NCI-H2107 treated with DMSO at 0.1 percent for 48 hours (cell line): ENCODE measurements at regions not wholly inside any gene's neighbourhood (a gene's known extent, or its start where the extent isn't known, plus 50 kb on each side); places are given as distances from the start of the nearest gene placed in this dataset.

Experiments
- DNase-seq: peaks from one replicate; lab custom pipeline; 2025; ENCODE audit not compliant: unreplicated experiment; lab: John Stamatoyannopoulos, UW

DNA sequence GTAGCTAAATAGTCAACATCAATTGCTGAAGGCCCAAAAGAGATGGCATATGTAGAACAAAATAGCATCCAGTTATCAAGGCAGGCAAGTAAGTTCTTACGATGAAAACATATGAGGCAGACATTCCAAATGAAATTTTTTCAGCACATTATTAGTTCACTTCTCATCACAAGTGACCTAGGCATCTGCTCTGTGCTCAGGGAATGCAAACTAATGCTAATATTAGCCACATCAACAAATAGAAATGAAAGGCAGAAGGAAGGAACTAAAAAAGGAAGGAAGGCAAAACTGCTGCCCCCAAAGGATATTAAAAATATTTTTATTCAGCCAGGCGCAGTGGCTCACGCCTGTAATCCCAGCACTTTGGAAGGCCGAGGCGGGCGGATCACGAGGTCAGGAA lies 51.2 kb upstream of the ROCK1 start:
- no peak for DNase-seq

- no peak for DNase-seq
These were observed 52.3 kb upstream of the ROCK1 start for GRCh38 chr18:21163647-21164547.

DNA sequence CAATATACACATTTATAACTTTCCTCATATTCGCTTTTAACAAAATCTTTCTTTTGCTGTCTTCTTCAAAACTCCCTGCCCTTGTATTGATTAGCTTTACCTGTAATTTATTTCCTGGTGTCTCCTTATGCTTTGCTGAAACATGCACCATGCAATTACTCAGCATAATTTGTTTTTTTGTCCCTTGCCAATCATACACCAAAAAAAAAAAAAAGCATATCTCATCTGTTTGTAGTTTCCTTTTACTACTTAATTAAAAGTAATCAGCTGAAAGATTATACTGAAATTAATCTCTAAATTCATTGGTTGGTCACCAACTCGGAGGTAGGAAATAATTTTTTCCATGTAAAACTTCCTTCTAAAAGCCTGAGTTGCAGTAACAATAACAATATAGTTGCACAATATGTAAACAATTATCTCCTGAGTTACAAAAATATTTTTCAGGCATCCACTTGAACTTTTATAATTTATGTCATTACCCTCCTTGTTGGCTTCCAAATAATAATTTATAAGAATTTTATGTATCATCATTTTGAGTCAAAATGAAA lies 53.0 kb upstream of the ROCK1 start:
- no peak for DNase-seq

DNA sequence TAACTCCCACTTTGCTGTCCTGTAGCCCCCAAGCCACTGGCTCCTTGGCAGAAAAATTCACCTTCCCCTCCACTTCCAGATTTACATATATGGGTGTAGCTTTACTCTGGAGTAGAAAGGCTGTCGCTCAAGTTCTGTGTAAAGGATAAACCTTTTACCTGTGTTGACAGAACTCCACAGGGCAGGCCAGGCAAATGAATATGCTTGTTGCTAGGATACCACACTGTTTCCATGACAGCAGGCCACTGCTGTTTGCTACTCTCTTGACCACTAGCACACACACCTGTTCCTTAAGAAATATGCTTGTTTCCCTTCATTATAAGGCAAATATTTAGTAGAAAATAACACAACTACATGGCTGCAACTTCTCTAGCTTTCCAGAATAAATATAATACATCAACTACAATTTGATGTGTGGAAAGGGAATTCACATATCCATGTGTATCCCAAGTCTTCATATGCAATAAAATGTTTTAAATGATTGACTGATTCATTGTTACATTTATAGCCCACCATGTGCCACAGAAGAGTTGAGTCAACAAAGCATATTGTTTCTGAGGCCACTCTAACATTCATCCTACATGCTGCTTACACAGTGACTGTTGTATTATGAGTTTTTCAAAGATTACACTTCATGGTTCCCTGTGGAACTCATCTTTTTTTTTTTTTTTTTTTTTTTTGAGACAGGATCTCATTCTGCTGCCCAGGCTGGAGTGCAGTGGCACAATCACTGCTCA lies 56.2 kb upstream of the ROCK1 start:
- peak; percentile 43 for DNase-seq

GRCh38 chr18:21168880-21169279 lies 57.3 kb upstream of the ROCK1 start:
- DNase-seq, result no peak

DNA sequence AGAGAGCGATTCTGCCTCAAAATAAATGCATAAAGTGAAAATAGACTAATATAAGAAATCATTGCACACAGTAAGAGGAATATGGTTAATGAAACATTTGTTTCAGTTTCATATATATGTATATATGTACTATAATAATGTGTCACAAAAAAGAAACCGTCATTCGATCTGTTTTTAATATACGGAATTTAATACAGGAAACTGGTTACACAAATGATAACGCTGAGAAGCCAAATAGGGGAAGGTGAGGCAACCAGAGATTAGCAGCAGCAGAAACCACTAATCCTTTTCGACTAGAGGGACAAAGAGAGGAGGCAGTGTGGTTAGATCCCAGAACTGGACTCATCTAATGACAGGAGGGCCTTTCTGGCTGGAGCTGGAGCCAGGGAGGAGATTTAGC lies 64.2 kb upstream of the GREB1L start:
- no peak for DNase-seq

DNA sequence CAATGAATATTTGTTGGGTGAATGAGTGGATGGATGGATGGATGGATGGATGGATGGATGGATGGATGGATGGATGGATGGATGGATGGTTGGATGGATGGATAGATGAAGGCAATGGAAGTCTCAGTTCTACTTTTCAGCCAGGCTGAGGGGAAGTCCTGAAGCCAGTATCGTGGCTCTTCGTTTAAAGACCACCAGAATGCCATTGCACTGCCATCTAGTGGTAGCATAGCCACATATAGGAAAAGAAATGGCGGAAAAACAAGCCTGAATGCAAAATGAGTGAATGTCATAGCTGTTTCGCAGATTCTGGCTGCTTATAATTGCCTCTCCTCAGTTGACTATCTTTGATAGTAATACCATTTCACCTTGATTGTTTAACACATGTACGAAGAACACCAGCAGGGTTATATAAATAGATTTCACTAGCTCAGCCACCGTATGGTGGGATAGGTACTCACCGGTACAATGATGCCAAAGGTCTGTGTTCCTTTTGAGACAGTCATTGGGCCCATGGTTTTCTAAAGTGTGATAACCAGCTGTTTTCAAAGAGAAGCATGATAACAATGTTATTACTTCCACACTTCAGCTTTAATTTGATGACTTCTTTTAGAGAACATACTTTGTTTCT lies 62.3 kb upstream of the GREB1L start:
- peak; percentile 5 for DNase-seq

DNA sequence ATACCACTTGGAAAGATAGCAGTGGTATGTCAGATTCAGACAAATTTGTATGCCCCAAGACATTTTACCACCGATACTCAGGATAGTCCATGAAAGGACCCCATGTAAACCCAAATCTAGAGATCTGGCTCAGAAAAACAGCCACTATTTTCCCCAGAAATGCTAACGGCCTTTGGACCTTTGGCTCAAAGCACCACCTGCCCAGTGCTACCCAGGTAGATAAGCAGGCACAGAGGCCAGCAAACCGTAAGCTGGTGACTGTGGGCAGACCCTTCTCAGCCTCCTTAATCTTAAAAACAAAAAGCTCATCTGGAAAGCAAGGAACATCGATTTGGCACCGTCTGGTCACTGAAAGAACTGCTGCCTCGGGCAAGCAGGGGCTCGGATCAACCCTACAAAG lies 61.4 kb upstream of the GREB1L start:
- no peak for DNase-seq

GRCh38 chr18:21181766-21182165 lies 60.3 kb upstream of the GREB1L start:
- DNase-seq, result no peak

DNA sequence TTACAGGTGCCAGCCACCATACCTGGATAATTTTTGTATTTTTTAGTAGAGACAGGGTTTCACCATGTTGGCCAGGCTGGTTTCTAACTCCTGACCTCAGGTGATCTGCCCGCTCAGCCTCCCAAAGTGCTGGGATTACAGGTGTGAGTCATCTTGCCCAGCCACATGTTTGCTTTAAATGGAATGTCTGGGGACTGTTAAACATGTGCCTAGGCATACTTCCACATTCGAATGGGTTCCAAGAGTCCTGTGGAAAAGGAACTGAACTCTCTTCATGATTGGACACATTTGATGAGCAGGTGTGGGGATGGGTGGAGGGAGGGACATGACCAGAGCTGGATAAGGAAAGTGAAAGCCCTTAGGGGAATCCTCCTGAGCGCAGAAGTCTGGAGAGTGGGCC lies 58.4 kb upstream of the GREB1L start:
- no peak for DNase-seq

GRCh38 chr18:21184396-21184996 lies 57.5 kb upstream of the GREB1L start:
- DNase-seq, result no peak

DNA sequence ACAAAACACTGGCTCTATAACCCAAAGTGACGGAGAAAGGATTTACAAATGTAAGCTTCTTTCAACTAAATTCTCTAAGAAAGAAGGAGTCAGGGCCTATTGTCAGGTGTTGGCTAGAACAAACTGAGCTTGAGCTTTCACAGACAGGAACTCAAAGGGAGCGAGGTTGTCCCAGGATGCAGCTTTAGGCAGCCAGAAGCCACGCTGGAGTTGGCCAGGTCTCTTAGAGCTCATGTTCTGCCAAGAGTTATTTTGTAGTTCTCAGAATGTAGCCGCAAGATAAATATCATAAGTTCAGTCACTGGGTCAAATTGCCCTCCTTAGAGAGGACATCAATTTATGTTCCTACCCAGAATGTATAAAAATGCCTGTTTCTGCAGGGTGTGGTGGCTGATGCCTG lies 54.1 kb upstream of the GREB1L start:
- no peak for DNase-seq

DNA sequence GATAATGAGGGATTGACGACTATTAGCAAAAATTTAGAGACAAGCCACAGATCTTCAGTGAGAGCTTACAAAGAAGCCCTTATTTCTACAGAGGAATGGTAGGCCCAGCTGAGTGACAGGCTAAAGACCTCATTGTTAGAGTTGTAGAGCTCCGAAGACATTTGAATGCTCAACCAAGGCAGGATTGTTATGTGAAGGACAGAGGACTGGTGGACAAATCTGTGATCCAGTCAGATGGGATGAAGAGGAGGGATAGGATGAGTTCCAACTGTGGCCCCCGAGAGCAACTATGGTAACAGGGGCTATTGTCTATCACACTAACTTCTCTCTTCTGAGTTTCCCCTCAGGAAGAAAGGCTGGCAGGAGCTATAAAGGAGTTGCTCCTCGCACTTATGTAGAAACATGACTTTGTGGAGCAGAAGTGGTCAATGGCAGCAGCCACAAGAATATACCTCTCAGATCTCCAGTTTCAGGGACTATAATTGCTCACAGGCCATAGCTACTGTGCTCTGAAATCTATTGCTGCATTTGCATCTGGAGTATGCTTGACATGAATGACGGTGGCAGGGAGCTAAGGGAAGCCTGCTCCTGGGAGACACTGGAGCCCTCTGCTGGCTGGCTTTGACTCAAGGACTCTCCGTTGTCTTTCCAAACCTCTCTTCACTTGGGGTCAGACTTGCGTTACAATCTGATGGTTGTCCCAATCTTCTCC lies 50.3 kb upstream of the GREB1L start:
- DNase-seq, result peak; percentile 11
